ENCODE measurements at regions not wholly inside any gene's neighbourhood (a gene's known extent, or its start where the extent isn't known, plus 50 kb on each side); places are given as distances from the start of the nearest gene placed in this dataset.

DNA sequence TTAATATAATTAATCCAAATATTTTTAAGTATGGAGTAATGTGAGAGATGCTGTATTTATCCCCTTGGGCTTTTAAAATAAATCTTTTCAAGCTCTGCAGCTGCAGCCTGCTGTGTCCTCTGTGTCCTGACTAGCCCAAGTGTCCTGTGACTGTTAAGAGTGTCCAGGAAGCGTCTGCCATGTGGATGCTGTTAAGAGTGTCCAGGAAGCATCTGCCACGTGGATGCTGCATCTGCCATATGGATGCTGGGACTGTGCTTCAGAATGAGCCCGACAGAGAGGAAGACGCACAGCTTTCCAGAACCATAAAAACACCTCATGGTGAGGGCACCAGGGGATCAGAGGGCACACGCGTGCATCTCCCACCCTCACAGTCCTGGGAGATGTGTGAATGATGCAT lies 307.2 kb downstream of the ADGRD1 start:
- TF ChIP-seq, protein P1, sequence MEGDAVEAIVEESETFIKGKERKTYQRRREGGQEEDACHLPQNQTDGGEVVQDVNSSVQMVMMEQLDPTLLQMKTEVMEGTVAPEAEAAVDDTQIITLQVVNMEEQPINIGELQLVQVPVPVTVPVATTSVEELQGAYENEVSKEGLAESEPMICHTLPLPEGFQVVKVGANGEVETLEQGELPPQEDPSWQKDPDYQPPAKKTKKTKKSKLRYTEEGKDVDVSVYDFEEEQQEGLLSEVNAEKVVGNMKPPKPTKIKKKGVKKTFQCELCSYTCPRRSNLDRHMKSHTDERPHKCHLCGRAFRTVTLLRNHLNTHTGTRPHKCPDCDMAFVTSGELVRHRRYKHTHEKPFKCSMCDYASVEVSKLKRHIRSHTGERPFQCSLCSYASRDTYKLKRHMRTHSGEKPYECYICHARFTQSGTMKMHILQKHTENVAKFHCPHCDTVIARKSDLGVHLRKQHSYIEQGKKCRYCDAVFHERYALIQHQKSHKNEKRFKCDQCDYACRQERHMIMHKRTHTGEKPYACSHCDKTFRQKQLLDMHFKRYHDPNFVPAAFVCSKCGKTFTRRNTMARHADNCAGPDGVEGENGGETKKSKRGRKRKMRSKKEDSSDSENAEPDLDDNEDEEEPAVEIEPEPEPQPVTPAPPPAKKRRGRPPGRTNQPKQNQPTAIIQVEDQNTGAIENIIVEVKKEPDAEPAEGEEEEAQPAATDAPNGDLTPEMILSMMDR (conservative IDR thresholded peaks at IDR 0.05; ENCODE audit: low read depth, low read length), result no peak
- no peak for TF ChIP-seq RAD21 (IDR thresholded peaks at IDR 0.05; ENCODE audit: low read length)
- TF ChIP-seq ELK1 (IDR thresholded peaks at IDR 0.05; ENCODE audit: borderline replicate concordance, low read depth, low read length), result no peak
- no peak for TF ChIP-seq NFE2L2 (IDR thresholded peaks at IDR 0.05; ENCODE audit: low read depth, low read length)
- no peak for TF ChIP-seq MAFK (IDR thresholded peaks at IDR 0.05; ENCODE audit: low read depth, low read length)
- TF ChIP-seq POLR2A (IDR thresholded peaks at IDR 0.05; ENCODE audit: low read depth, low read length), result no peak
- no peak for TF ChIP-seq CEBPB (IDR thresholded peaks at IDR 0.05; ENCODE audit: low read depth, low read length)
- no peak for TF ChIP-seq MAZ (IDR thresholded peaks at IDR 0.05; ENCODE audit: borderline replicate concordance, low read depth, low read length)
- no peak for TF ChIP-seq RFX5 (IDR thresholded peaks at IDR 0.05; ENCODE audit: low read depth, low read length)
- no peak for TF ChIP-seq CHD1 (IDR thresholded peaks at IDR 0.05; ENCODE audit: low read depth, low read length)
- no peak for TF ChIP-seq BHLHE40 (IDR thresholded peaks at IDR 0.05; ENCODE audit: low read depth, low read length)
- no peak for TF ChIP-seq FOS (IDR thresholded peaks at IDR 0.05; ENCODE audit: low read depth, low read length)
- no peak for TF ChIP-seq RCOR1 (IDR thresholded peaks at IDR 0.05; ENCODE audit: insufficient replicate concordance, low read length)
- no peak for TF ChIP-seq SMC3 (IDR thresholded peaks at IDR 0.05; ENCODE audit: low read depth, low read length)

Data from IMR-90 (cell line).